ENCODE measurements at regions not wholly inside any gene's neighbourhood (a gene's known extent, or its start where the extent isn't known, plus 50 kb on each side); places are given as distances from the start of the nearest gene placed in this dataset.

GRCh38 chr11:116534270-116534975, 238.4 kb downstream of the BUD13 start:
- peaks cover 0 to 5% (median 0%) of the 10 kb centered on the region in 4 donors for H3K27me3 ChIP-seq (ENCODE audit: control insufficient read depth in 4 of 4, insufficient read depth in 4 of 4, low read length in 3 of 4)
- H3K36me3 ChIP-seq (ENCODE audit: control insufficient read depth in 4 of 4, insufficient read depth in 3 of 4, low read depth in 1 of 4, low read length in 3 of 4) = no peaks in the 10 kb centered on the region
- WGBS = 42% methylated on average over 14 of the region's 14 CpGs
- no peak for DNase-seq (ENCODE audit: low spot score)
- TF ChIP-seq NR2F2 (IDR thresholded peaks at IDR 0.05) (no peak), RAD21 (IDR thresholded peaks at IDR 0.05) (no peak), SP1 (IDR thresholded peaks at IDR 0.05) (no peak), GABPA (IDR thresholded peaks at IDR 0.05 in 1 of 2, conservative IDR thresholded peaks at IDR 0.05 in 1 of 2) (no peak), ATF3 (IDR thresholded peaks at IDR 0.05) (no peak), YY1 (IDR thresholded peaks at IDR 0.05) (no peak), JUND (IDR thresholded peaks at IDR 0.05) (no peak), TAF1 (conservative IDR thresholded peaks at IDR 0.05) (no peak), FOXA2 (IDR thresholded peaks at IDR 0.05) (no peak), REST (IDR thresholded peaks at IDR 0.05) (no peak), FOXA1 (IDR thresholded peaks at IDR 0.05) (no peak), HNF4A (conservative IDR thresholded peaks at IDR 0.05) (no peak), ZBTB33 (IDR thresholded peaks at IDR 0.05) (no peak), EGR1 (IDR thresholded peaks at IDR 0.05; ENCODE audit: low read depth in 2 of 2) (no peak), HNF4G (IDR thresholded peaks at IDR 0.05) (no peak), RXRA (IDR thresholded peaks at IDR 0.05) (no peak)
- TF ChIP-seq, protein P1, sequence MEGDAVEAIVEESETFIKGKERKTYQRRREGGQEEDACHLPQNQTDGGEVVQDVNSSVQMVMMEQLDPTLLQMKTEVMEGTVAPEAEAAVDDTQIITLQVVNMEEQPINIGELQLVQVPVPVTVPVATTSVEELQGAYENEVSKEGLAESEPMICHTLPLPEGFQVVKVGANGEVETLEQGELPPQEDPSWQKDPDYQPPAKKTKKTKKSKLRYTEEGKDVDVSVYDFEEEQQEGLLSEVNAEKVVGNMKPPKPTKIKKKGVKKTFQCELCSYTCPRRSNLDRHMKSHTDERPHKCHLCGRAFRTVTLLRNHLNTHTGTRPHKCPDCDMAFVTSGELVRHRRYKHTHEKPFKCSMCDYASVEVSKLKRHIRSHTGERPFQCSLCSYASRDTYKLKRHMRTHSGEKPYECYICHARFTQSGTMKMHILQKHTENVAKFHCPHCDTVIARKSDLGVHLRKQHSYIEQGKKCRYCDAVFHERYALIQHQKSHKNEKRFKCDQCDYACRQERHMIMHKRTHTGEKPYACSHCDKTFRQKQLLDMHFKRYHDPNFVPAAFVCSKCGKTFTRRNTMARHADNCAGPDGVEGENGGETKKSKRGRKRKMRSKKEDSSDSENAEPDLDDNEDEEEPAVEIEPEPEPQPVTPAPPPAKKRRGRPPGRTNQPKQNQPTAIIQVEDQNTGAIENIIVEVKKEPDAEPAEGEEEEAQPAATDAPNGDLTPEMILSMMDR (IDR thresholded peaks at IDR 0.05; ENCODE audit: low read depth, low read length, missing input control) = no peak
- TF ChIP-seq, protein P2, sequence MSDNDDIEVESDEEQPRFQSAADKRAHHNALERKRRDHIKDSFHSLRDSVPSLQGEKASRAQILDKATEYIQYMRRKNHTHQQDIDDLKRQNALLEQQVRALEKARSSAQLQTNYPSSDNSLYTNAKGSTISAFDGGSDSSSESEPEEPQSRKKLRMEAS (IDR thresholded peaks at IDR 0.05) = no peak
- H3K9ac ChIP-seq (ENCODE audit: low read depth in 1 of 2, low read length in 2 of 2) = no peak overlapping the region
- H3K4me1 ChIP-seq (ENCODE audit: control insufficient read depth in 4 of 4, insufficient read depth in 4 of 4, low read length in 3 of 4) = no peaks in the 10 kb centered on the region
- no peak overlapping the region for H3K27ac ChIP-seq (ENCODE audit: low read depth in 1 of 2, low read length in 2 of 2)
- H3K9me3 ChIP-seq (ENCODE audit: control insufficient read depth in 4 of 4, low read length in 3 of 4) = peaks cover 0 to 10% (median 1%) of the 10 kb centered on the region in 4 donors
- H3K4me3 ChIP-seq (ENCODE audit: low read depth in 1 of 3, low read length in 3 of 3) = no peak overlapping the region
